ENCODE measurements at regions not wholly inside any gene's neighbourhood (a gene's known extent, or its start where the extent isn't known, plus 50 kb on each side); places are given as distances from the start of the nearest gene placed in this dataset.

DNA sequence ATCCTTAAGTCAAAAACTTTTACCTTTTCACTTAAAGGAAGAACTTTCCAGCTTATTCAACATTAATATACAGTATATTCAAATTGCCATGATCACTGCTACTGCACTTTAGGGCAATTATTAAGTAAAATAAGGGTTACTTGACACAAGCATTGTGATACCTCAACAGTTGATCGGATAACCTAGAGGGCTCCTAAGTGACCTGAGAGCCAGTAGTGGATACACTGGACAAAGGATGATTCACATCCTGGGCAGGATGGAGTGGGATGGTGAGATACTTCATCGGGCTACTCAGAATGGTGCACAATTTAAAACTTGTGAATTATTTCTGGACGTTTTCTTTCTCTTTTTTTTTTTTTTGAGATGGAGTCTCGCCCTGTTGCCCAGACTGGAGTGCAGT is 54.5 kb upstream of the PPM1J start:
- Histone ChIP-seq H3K4me3 (no peak overlapping the region), H3K27ac (no peak overlapping the region), H3K27me3 (peaks cover 19% of the 10 kb centered on the region), H3K36me3 (no peaks in the 10 kb centered on the region), H3K9me3 (no peaks in the 10 kb centered on the region), H3K4me1 (no peaks in the 10 kb centered on the region)
- ATAC-seq: no peak
- TF ChIP-seq POLR2A (IDR thresholded peaks at IDR 0.05) (no peak), EP300 (IDR thresholded peaks at IDR 0.05) (no peak), POLR2AphosphoS5 (IDR thresholded peaks at IDR 0.05) (no peak)
- TF ChIP-seq, protein P1, sequence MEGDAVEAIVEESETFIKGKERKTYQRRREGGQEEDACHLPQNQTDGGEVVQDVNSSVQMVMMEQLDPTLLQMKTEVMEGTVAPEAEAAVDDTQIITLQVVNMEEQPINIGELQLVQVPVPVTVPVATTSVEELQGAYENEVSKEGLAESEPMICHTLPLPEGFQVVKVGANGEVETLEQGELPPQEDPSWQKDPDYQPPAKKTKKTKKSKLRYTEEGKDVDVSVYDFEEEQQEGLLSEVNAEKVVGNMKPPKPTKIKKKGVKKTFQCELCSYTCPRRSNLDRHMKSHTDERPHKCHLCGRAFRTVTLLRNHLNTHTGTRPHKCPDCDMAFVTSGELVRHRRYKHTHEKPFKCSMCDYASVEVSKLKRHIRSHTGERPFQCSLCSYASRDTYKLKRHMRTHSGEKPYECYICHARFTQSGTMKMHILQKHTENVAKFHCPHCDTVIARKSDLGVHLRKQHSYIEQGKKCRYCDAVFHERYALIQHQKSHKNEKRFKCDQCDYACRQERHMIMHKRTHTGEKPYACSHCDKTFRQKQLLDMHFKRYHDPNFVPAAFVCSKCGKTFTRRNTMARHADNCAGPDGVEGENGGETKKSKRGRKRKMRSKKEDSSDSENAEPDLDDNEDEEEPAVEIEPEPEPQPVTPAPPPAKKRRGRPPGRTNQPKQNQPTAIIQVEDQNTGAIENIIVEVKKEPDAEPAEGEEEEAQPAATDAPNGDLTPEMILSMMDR (IDR thresholded peaks at IDR 0.05): no peak
- 76 to 79% methylated on average over 2 to 3 of the region's 4 CpGs for WGBS, 2 donors (ENCODE audit: low coverage in 1 of 2)

DNA sequence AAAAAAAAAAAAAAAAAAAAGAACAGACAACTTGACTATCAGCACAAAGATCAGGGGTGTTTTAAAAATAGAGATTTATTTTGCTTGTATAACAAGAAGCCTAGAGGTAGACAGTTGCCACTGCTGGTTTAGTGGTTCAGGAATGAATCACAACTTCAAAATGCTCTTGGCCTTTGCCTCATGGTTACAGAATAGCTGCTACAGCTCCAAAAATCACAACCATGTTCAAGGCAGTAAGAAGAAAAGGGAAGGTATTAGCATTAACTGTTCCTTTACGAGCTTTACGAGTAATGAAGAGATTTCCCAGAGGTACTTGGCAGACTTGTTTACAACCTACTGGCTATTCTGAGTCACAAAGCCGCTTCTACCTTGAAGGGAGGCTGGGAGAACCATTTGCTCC is 52.5 kb upstream of the PPM1J start:
- H3K4me3 ChIP-seq: no peak overlapping the region
- no peaks in the 10 kb centered on the region for H3K4me1 ChIP-seq
- H3K27me3 ChIP-seq: peaks cover 13% of the 10 kb centered on the region
- no peak for ATAC-seq
- TF ChIP-seq, protein P1 (IDR thresholded peaks at IDR 0.05): no peak
- TF ChIP-seq POLR2AphosphoS5 (IDR thresholded peaks at IDR 0.05) (no peak), EP300 (IDR thresholded peaks at IDR 0.05) (no peak), POLR2A (IDR thresholded peaks at IDR 0.05) (no peak)
- WGBS, 2 donors (ENCODE audit: low coverage in 1 of 2): 90 to 100% methylated on average over 3 of the region's 3 CpGs
- no peaks in the 10 kb centered on the region for H3K36me3 ChIP-seq
- no peak overlapping the region for H3K27ac ChIP-seq
- H3K9me3 ChIP-seq: no peaks in the 10 kb centered on the region

All from gastroesophageal sphincter (tissue), 4 donors.